ENCODE measurements at regions not wholly inside any gene's neighbourhood (a gene's known extent, or its start where the extent isn't known, plus 50 kb on each side); places are given as distances from the start of the nearest gene placed in this dataset.
A peak's percentile ranks its signal among the peaks of the same experiment; 100 is the strongest.

GRCh38 chr11:19474954-19475721 lies 234.4 kb upstream of the E2F8 start:
- 0% methylated on average over 7 of the region's 7 CpGs for WGBS (ENCODE audit: insufficient coverage, insufficient replicate concordance, low lambda C conversion rate, missing lambda C conversion rate)
- TF ChIP-seq RELA (IDR thresholded peaks at IDR 0.05; ENCODE audit: borderline replicate concordance, partially characterized antibody) (no peak), POU2F2 (IDR thresholded peaks at IDR 0.05; ENCODE audit: borderline replicate concordance, low read depth, low read length) (peak; percentile 80; the same call in 1 of the 3 replicates), ZNF217 (IDR thresholded peaks at IDR 0.05) (no peak), EGR1 (IDR thresholded peaks at IDR 0.05; ENCODE audit: borderline replicate concordance in 1 of 2, low read depth in 2 of 2, low read length in 2 of 2) (no peak), NFYA (IDR thresholded peaks at IDR 0.05; ENCODE audit: borderline replicate concordance, low read depth, low read length) (no peak), BHLHE40 (IDR thresholded peaks at IDR 0.05; ENCODE audit: borderline replicate concordance in 1 of 2, low read depth in 2 of 2, low read length in 1 of 2) (peak in 1 of 2 experiments; percentile 22; a peak in 1 of 4 replicates), LARP7 (IDR thresholded peaks at IDR 0.05) (no peak), RAD51 (IDR thresholded peaks at IDR 0.05) (no peak), ZNF384 (IDR thresholded peaks at IDR 0.05; ENCODE audit: borderline replicate concordance, low read depth, low read length) (peak; percentile 84), HSF1 (IDR thresholded peaks at IDR 0.05; ENCODE audit: low read depth, low read length) (0 out of 2 replicates have a peak, but pooled peaks have one; percentile 59), ZBTB40 (IDR thresholded peaks at IDR 0.05; ENCODE audit: borderline replicate concordance) (no peak), STAT1 (conservative IDR thresholded peaks at IDR 0.05) (no peak), MLLT1 (IDR thresholded peaks at IDR 0.05) (no peak), TBL1XR1 (IDR thresholded peaks at IDR 0.05; ENCODE audit: low read depth, low read length) (0 out of 2 replicates have a peak, but pooled peaks have one; percentile 23), PAX5 (IDR thresholded peaks at IDR 0.05; ENCODE audit: borderline replicate concordance, low read depth, low read length) (peak; percentile 69), SP1 (IDR thresholded peaks at IDR 0.05; ENCODE audit: low read depth, low read length) (peak; percentile 20)

More at GRCh38 chr11:19474954-19475721, 234.4 kb upstream of the E2F8 start:
- Histone ChIP-seq H3K36me3 (ENCODE audit: control insufficient read depth in 2 of 2, insufficient read depth in 2 of 2, low read length in 1 of 2) (no peaks in the 10 kb centered on the region), H3K9me3 (replicated peaks; ENCODE audit: control insufficient read depth, insufficient read depth, low read length) (no peaks in the 10 kb centered on the region), H4K20me1 (ENCODE audit: control insufficient read depth, insufficient read depth) (no peaks in the 10 kb centered on the region), H3K4me1 (ENCODE audit: control insufficient read depth, insufficient read depth, low read length) (peaks cover 23% of the 10 kb centered on the region), H3K27me3 (replicated peaks in 1 of 2; ENCODE audit: control insufficient read depth in 2 of 2, insufficient read depth in 2 of 2, low read length in 1 of 2) (no peaks in the 10 kb centered on the region), H2AFZ (ENCODE audit: control insufficient read depth, low read depth, low read length) (peak overlapping the region; percentile 67), H3K4me2 (ENCODE audit: control insufficient read depth, insufficient read depth) (peak overlapping the region; percentile 74), H3K9ac (ENCODE audit: control insufficient read depth, insufficient read depth, low read length) (0 out of 2 replicates have a peak overlapping the region, but pooled peaks have one; percentile 24), H3K27ac (ENCODE audit: control insufficient read depth, insufficient read depth) (peak overlapping the region; percentile 56), H3K79me2 (ENCODE audit: control insufficient read depth, insufficient read depth, low read length) (no peaks in the 10 kb centered on the region), H3K4me3 (no peak overlapping the region; the same call in 1 of the 2 replicates)
- POLR2A ChIA-PET = interaction anchor here (0.6 to 1.3 kb wide), 4 partner anchors 10 to 1198 kb away, joined by 3 to 4 read pairs (median 3); no protein-coding TSS in a partner anchor
- SMC1A ChIA-PET (ENCODE audit: uncharacterized antibody, unreplicated experiment) = interaction anchor here (0.6 to 5.1 kb wide), 13 partner anchors 9 to 170 kb away, joined by 3 to 39 read pairs (median 4); no protein-coding TSS in a partner anchor
- peak; percentile 76 for DNase-seq (ENCODE audit: low read depth, low spot score)
- intact Hi-C loops (cut with micrococcal nuclease; ENCODE audit: unreplicated experiment) = loop anchor here (2.0 kb wide), 1 partner anchor 32 kb away; no protein-coding TSS in a partner anchor
- ATAC-seq = peak; percentile 95
- RAD21 ChIA-PET (ENCODE audit: unreplicated experiment) = interaction anchor here (0.6 to 2.7 kb wide), 11 partner anchors 12 to 404 kb away, joined by 3 to 12 read pairs (median 3); no protein-coding TSS in a partner anchor
- CTCF ChIA-PET = interaction anchor here (1.2 to 1.4 kb wide), 2 partner anchors 13 to 152 kb away, joined by 4 read pairs; no protein-coding TSS in a partner anchor
- FAIRE-seq = peak; percentile 96
- in situ Hi-C loops (cut with MboI) = no loop called here
- BruUV-seq (replicated peaks) = no TSS peak

All from GM12878 (cell line).